NCI-H1694 (cell line): ENCODE measurements at regions not wholly inside any gene's neighbourhood (a gene's known extent, or its start where the extent isn't known, plus 50 kb on each side); places are given as distances from the start of the nearest gene placed in this dataset.
"Not testable (repeated sequence)": the region's sequence is repeated elsewhere in the genome, so short reads cannot be mapped to it uniquely, and the experiment has no call there.

Source experiments
- DNase-seq: peaks from one replicate; lab custom pipeline; 2025; lab: John Stamatoyannopoulos, UW

- DNase-seq, result not testable (repeated sequence)
Observed at GRCh38 chr4:60487118-60487761, 712.9 kb upstream of the ADGRL3 start.

- no peak for DNase-seq
Observed at GRCh38 chr4:60500810-60501209, 699.3 kb upstream of the ADGRL3 start.

GRCh38 chr4:60502733-60503132 lies 697.4 kb upstream of the ADGRL3 start:
- DNase-seq, result no peak

- DNase-seq, result no peak
Observed at GRCh38 chr4:60506061-60506460, 694.1 kb upstream of the ADGRL3 start.

GRCh38 chr4:60522265-60522664 lies 677.9 kb upstream of the ADGRL3 start:
- no peak for DNase-seq

GRCh38 chr4:60531776-60532379 lies 668.2 kb upstream of the ADGRL3 start:
- DNase-seq, result no peak

- DNase-seq, result no peak
Observed at GRCh38 chr4:60544981-60545380, 655.1 kb upstream of the ADGRL3 start.

- peak; percentile 26 for DNase-seq
Observed at GRCh38 chr4:60562334-60562733, 637.8 kb upstream of the ADGRL3 start.

GRCh38 chr4:60565558-60565957 lies 634.6 kb upstream of the ADGRL3 start:
- DNase-seq, result no peak

GRCh38 chr4:60575336-60575735 lies 624.8 kb upstream of the ADGRL3 start:
- no peak for DNase-seq

GRCh38 chr4:60579335-60579734 lies 620.8 kb upstream of the ADGRL3 start:
- DNase-seq, result no peak

- DNase-seq, result no peak
Observed at GRCh38 chr4:60581919-60582536, 618.1 kb upstream of the ADGRL3 start.

GRCh38 chr4:60588556-60588955 lies 611.6 kb upstream of the ADGRL3 start:
- DNase-seq, result no peak

- no peak for DNase-seq
Observed at GRCh38 chr4:60589425-60589824, 610.7 kb upstream of the ADGRL3 start.

GRCh38 chr4:60590116-60590515 lies 610.0 kb upstream of the ADGRL3 start:
- DNase-seq, result no peak

GRCh38 chr4:60605646-60606354 lies 594.3 kb upstream of the ADGRL3 start:
- DNase-seq, result no peak

- no peak for DNase-seq
Observed at GRCh38 chr4:60611762-60612496, 588.2 kb upstream of the ADGRL3 start.

GRCh38 chr4:60617731-60618130 lies 582.4 kb upstream of the ADGRL3 start:
- DNase-seq, result no peak

GRCh38 chr4:60619531-60620305 lies 580.4 kb upstream of the ADGRL3 start:
- DNase-seq, result no peak

GRCh38 chr4:60637976-60638375 lies 562.1 kb upstream of the ADGRL3 start:
- no peak for DNase-seq

GRCh38 chr4:60648774-60649173 lies 551.4 kb upstream of the ADGRL3 start:
- DNase-seq, result no peak
